Left colon (tissue), 2 donors: ENCODE measurements at regions not wholly inside any gene's neighbourhood (a gene's known extent, or its start where the extent isn't known, plus 50 kb on each side); places are given as distances from the start of the nearest gene placed in this dataset.

Experiments
- ATAC-seq: fragments of 200-7000 bp; cut with Tn5 transposase; one replicate; pipeline ENCODE4 v1.9.1; 2020; ENCODE audit warnings: mild to moderate bottlenecking, moderate library complexity
- DNase-seq, 2 donors: peaks; one replicate each; pipeline ENCODE4 v3.0.0-alpha.2; 2020
- intact Hi-C, 2 donors: fragments of 100-400 bp; cut with DNase I in 1 of 2; cut with micrococcal nuclease in 1 of 2; formaldehyde crosslinking; loops; one replicate each; pipeline versions ENCODE4 v1.11.2 to v1.14.0; 2022; cut with DNase I, micrococcal nuclease
- donor health status: DM: no; HTN: no; CAD: no.
- donor health status: DM: yes; HTN: yes; CAD: no.

GRCh38 chr4:81617545-81617944 is 145.8 kb upstream of the RASGEF1B start:
- intact Hi-C loops = no loop called here
- DNase-seq (no peak), ATAC-seq (peak; percentile 92)

DNA sequence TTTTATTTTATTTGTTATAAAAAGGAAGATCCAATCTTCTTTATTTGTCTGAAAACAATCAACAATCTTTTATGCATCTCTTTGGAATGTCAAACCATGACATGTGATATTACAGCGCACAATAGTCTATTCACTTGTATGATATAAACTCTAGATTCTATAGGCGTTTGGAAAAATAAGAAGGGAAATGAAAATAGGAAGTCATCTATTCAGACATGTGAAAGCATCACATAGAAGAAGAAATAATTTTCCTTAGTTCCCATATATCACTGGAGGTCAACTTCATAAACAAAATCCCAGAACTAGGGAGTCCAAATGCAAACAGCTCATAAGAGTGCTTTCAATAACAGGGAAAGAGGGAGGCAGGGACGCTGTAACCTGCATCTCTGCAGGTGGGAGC is 139.5 kb upstream of the RASGEF1B start:
- no peak for ATAC-seq
- intact Hi-C loops = no loop called here

GRCh38 chr4:81609844-81610243 is 138.1 kb upstream of the RASGEF1B start:
- no peak for DNase-seq
- ATAC-seq = no peak
- intact Hi-C loops = no loop called here

More for the DNA sequence above, 139.5 kb upstream of the RASGEF1B start:
- no peak for DNase-seq

DNA sequence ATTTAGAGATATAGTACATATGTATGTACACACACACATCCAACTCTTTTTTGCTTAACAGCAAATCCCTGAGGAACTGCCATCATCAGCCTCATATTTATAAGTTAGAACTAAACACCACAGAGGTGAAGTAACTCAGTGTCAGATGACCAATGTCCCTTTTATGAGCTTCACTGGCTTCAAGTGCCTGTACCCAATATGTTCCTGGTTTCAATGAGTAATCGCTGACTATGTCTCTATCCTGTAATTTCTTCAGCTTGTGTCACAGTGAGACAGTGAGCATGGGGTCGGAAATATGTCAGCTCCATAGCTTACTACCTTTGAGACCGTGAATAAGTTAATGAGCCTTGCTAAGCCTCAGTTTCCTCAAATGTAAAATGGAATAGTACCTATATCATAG is 136.2 kb upstream of the RASGEF1B start:
- ATAC-seq = peak; percentile 63

GRCh38 chr4:81606801-81607501 is 135.2 kb upstream of the RASGEF1B start:
- intact Hi-C loops = no loop called here
- ATAC-seq = peak; percentile 91
- DNase-seq = peak; percentile 14 to 34

More for the DNA sequence above, 136.2 kb upstream of the RASGEF1B start:
- no peak for DNase-seq
- intact Hi-C loops = no loop called here

DNA sequence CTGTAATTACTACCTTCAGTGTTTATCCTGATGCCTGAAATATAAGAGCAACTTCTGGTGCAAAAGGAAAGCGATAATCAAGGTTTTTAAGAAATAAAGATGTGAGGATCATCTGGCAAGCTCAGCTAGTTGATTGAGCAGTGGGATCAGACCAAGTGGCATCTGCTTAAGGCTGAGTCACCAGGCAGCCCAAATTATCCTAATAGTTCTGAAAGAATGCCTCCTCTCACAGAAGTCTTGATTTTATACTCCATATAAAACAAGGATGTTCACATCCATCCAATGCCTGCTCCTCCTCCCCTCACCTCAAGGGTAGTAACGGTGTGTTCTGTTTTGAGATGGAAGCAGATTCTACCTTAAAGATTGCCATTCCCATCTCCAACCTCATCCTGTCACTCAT is 134.5 kb upstream of the RASGEF1B start:
- intact Hi-C loops = no loop called here
- ATAC-seq (no peak), DNase-seq (no peak)

DNA sequence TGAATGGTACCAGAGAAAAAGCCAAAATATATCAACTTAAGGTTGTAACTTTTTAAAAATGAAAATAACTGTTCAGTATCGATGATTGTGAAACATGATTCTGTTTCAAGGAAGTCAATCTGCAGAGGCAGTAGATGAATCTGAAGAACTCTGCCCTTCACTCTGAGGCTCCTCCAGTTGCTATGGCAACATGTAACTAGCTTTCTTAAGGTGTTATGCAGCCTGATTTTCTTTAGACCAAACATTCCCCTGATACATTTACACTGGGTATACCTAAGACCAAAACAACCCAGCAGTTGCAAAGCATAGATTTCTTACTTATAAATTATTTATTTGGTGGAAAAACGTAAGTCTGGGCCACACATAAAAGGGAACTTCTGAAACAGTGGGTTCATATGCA is 133.6 kb upstream of the RASGEF1B start:
- DNase-seq (no peak), ATAC-seq (peak; percentile 72)
- intact Hi-C loops = no loop called here

GRCh38 chr4:81604683-81605218 is 133.0 kb upstream of the RASGEF1B start:
- intact Hi-C loops = no loop called here
- ATAC-seq = no peak
- DNase-seq = no peak

DNA sequence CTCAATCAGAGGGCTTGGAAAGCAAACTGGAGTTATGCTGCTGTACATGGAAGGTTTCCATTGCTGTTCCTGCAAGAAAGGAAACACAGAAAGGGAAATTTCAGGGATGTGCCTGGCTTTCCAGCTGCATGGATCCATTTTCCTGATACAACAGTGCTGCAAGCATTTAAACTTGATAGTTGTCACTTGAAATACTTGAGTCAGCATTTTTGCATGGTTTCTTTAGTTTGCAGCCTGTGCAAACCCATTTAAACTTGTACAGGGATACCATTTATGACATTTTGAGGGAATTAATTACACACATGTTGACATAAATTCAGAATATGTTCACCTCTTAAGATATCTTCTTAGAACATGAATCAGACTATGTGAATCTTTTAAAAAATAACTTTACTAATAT is 131.1 kb upstream of the RASGEF1B start:
- intact Hi-C loops = no loop called here
- no peak for ATAC-seq
- DNase-seq = no peak

- DNase-seq (no peak), ATAC-seq (peak; percentile 26)
- intact Hi-C loops = no loop called here
Observed at GRCh38 chr4:81601358-81601694, 129.6 kb upstream of the RASGEF1B start.

GRCh38 chr4:81600520-81601357 is 129.0 kb upstream of the RASGEF1B start:
- ATAC-seq (peak; percentile 25), DNase-seq (peak in 1 of 2 donors; percentile 30)
- intact Hi-C loops = no loop called here

DNA sequence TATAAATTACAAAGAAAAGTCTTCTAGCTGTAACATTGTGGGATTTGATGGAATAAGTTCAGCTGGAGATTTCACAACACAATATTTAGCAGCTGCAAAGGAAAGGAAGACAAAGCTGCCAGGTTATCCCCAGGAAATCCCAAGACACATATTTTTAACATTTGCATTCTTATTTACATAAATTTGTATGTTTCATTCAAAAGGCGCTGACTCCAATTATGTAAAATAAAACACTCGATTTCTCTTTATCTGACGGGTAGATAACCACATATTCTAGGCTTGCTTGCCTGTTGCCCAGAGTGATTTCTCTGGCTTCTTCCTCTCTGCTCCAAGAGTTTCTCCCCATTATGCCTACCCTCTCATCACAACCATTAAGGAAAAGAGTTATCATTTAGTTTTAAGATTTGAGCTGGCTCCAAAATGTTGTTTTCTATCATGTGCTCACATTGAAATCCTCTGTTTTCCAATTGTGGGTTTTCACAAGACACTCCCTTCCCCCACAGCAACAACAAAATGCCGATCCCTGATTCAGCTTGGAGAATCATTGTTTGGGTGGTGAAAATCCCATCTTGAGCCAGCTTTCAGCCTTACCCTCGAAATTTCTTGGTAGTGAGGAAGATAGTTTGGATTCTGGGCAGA is 128.2 kb upstream of the RASGEF1B start:
- no peak for DNase-seq
- intact Hi-C loops = no loop called here
- no peak for ATAC-seq

- ATAC-seq = no peak
- intact Hi-C loops = no loop called here
- DNase-seq = no peak
Observed at GRCh38 chr4:81595798-81596610, 124.3 kb upstream of the RASGEF1B start.

- DNase-seq = no peak
- no peak for ATAC-seq
- intact Hi-C loops = no loop called here
Observed at GRCh38 chr4:81595287-81595686, 123.6 kb upstream of the RASGEF1B start.

GRCh38 chr4:81594490-81595159 is 122.9 kb upstream of the RASGEF1B start:
- no peak for DNase-seq

DNA sequence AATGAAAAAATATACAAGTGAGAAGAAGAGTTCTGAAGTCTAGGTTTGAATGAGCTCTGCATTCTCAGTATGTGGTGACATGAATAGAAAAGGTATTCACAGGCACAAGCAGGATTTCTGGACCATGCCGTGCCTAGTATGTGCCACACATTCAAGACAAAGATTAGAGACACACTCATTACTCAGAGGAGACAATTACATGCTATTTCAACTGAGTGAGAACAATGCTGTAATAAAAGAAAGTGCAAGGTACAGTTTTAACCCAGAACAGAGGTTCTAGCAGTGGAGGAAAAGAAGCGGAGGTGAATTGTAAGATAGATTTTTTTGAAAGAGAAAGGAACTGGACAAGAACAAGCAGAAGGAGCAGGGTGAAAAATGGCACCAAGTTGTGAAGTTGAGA is 121.0 kb upstream of the RASGEF1B start:
- ATAC-seq = peak; percentile 87
- peak in 1 of 2 donors; percentile 18 for DNase-seq
- intact Hi-C loops = no loop called here

More at GRCh38 chr4:81594490-81595159, 122.9 kb upstream of the RASGEF1B start:
- intact Hi-C loops = no loop called here
- ATAC-seq = peak; percentile 82

GRCh38 chr4:81590596-81590995 is 118.9 kb upstream of the RASGEF1B start:
- ATAC-seq (no peak), DNase-seq (no peak)
- intact Hi-C loops = no loop called here

- DNase-seq = no peak
- no peak for ATAC-seq
- intact Hi-C loops = no loop called here
Observed at GRCh38 chr4:81589262-81589661, 117.6 kb upstream of the RASGEF1B start.
